Panc1 (cell line): ENCODE measurements at regions not wholly inside any gene's neighbourhood (a gene's known extent, or its start where the extent isn't known, plus 50 kb on each side); places are given as distances from the start of the nearest gene placed in this dataset.

Experiments
- ATAC-seq: fragments of 200-7000 bp; cut with Tn5 transposase; 2 replicates; pipeline ENCODE4 v1.9.1; 2020; ENCODE audit warnings: mild to moderate bottlenecking, moderate library complexity
- BruUV-seq: library from RNA; stranded (reverse); fragments of 400-500 nt; replicated peaks from 2 replicates; lab custom pipeline; 2021; lab: Mats Ljungman, UMichigan
- CTCF ChIA-PET: fragments of 300-600 bp; sonication (Branson Sonifier 250); formaldehyde crosslinking; loops from one replicate; lab custom pipeline; 2022; ENCODE audit warnings: antibody characterized with exemption; lab: Charles Lee
- POLR2A ChIA-PET: fragments of 300-600 bp; sonication (Branson Sonifier 250); formaldehyde crosslinking; loops from one replicate; lab custom pipeline; 2022; ENCODE audit warnings: antibody characterized with exemption; lab: Charles Lee
- DNase-seq: peaks from one replicate; pipeline ENCODE4 v3.0.0-alpha.2; 2010; ENCODE audit warnings: low read depth, low spot score
- H3K27ac ChIP-seq: 2 replicates; pipeline ENCODE4 v1.5.1; 2011; ENCODE audit warnings: mild to moderate bottlenecking, low read length, inconsistent platforms
- H3K27me3 ChIP-seq: fragments of 200-500 bp; sonication (Bioruptor generic); 2 replicates; pipeline ENCODE4 v1.6.0; 2014; ENCODE audit warnings: low read length, inconsistent platforms; ENCODE audit not compliant: control insufficient read depth, insufficient read depth
- H3K36me3 ChIP-seq: fragments of 200-500 bp; sonication (Bioruptor generic); 2 replicates; pipeline ENCODE4 v1.5.1; 2014; ENCODE audit warnings: inconsistent platforms, mild to moderate bottlenecking, low read length, moderate library complexity; ENCODE audit not compliant: control insufficient read depth, insufficient read depth
- H3K4me1 ChIP-seq: 2 replicates; pipeline ENCODE4 v1.5.1; 2011; ENCODE audit warnings: inconsistent platforms, mild to moderate bottlenecking, low read length, moderate library complexity; ENCODE audit not compliant: control insufficient read depth, insufficient read depth
- H3K4me3 ChIP-seq, 2 experiments: 2 replicates each; pipeline ENCODE4 v1.5.1; 2011 to 2012; ENCODE audit warnings: low read depth in 2 of 2, low read length in 2 of 2, mild to moderate bottlenecking in 2 of 2, inconsistent platforms in 1 of 2, moderate library complexity in 1 of 2
- H3K9me3 ChIP-seq: fragments of 200-500 bp; sonication (Bioruptor generic); 2 replicates; pipeline ENCODE4 v1.5.1; 2014; ENCODE audit warnings: low read depth, mild to moderate bottlenecking, inconsistent platforms, low read length, moderate library complexity; ENCODE audit not compliant: control insufficient read depth, insufficient read depth
- POLR2AphosphoS5 ChIP-seq: IDR thresholded peaks from 2 replicates; pipeline ENCODE4 v1.6.1; 2012; ENCODE audit warnings: mild to moderate bottlenecking, low read depth, low read length, moderate library complexity
- SIN3A ChIP-seq: IDR thresholded peaks from 2 replicates; pipeline ENCODE4 v1.6.1; 2012; ENCODE audit warnings: low read depth, mild to moderate bottlenecking, low read length, moderate library complexity, borderline replicate concordance; ENCODE audit not compliant: insufficient read depth
- TCF7L2 ChIP-seq: IDR thresholded peaks from 2 replicates; pipeline ENCODE4 v1.6.1; 2011; ENCODE audit warnings: mild to moderate bottlenecking, low read depth, low read length, inconsistent platforms
- in situ Hi-C: cut with HindIII; loops from 2 replicates; pipeline ENCODE4 v1.10.0; 2016; ENCODE audit warnings: low sequenced_read_pairs, low pct_unique_long_range_greater_than_20kb
- intact Hi-C: fragments of 100-400 bp; cut with micrococcal nuclease; formaldehyde crosslinking; loops from one replicate; pipeline ENCODE4 v1.10.0; 2022; ENCODE audit not compliant: unreplicated experiment
- TF ChIP-seq, protein P1 (sequence below): fragments of 450-650 bp; IDR thresholded peaks from 2 replicates; pipeline ENCODE4 v1.5.1; 2017; ENCODE audit warnings: mild to moderate bottlenecking
- TF ChIP-seq, protein P2 (sequence below), 2 experiments: IDR thresholded peaks; 2 replicates each; pipeline ENCODE4 v1.6.1; 2011 to 2012; ENCODE audit warnings: low read depth in 2 of 2, control low read depth in 1 of 2, low read length in 1 of 2, mild to moderate bottlenecking in 1 of 2, moderate library complexity in 1 of 2; ENCODE audit not compliant: insufficient read depth in 1 of 2

DNA sequence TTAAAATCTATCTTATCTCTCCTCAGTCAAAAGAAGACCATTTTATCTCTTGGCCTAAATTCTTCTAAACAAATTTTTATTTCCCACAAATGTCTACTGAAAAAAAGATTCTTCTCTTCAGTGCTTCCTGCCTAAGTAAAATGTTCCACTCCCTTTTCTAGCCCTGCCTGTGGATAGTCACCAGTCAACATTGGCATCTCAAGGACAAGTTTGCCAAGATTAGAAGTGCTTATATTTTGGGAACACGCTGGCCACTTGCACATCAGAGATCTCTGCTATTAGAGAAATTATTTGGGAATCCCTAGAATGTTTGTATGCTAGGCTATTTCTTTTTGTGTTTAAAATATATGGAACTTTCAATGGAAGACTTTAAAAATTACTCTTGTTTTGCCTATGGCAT, 758.2 kb upstream of the CDH7 start:
- CTCF ChIA-PET, result no interaction called here
- POLR2A ChIA-PET, result no interaction called here

DNA sequence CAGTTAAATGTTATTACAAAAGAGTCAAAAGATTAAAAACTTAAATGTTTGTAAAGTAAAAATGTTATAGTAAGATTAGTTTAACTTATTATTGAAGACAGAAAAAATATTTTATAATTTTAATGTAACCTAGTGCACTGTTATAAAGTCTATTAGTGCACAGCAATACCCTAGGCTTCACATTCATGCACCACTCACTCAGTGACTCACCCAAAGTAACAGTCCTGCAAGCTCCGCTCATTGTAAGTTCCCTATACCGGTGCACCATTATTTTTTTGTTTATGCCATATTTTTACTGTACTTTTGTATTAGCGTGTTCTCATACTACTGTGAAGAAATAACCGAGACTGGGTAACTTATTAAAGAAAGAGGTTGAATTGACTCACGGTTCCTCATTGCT, 759.7 kb upstream of the CDH7 start:
- POLR2A ChIA-PET, result no interaction called here
- Histone ChIP-seq H3K27me3 (no peaks in the 10 kb centered on the region), H3K4me1 (no peaks in the 10 kb centered on the region), H3K36me3 (no peaks in the 10 kb centered on the region), H3K9me3 (no peaks in the 10 kb centered on the region), H3K27ac (no peak overlapping the region), H3K4me3 (no peak overlapping the region)
- intact Hi-C loops, result no loop called here
- in situ Hi-C loops, result no loop called here
- DNase-seq (no peak), ATAC-seq (no peak)
- TF ChIP-seq, protein P1, sequence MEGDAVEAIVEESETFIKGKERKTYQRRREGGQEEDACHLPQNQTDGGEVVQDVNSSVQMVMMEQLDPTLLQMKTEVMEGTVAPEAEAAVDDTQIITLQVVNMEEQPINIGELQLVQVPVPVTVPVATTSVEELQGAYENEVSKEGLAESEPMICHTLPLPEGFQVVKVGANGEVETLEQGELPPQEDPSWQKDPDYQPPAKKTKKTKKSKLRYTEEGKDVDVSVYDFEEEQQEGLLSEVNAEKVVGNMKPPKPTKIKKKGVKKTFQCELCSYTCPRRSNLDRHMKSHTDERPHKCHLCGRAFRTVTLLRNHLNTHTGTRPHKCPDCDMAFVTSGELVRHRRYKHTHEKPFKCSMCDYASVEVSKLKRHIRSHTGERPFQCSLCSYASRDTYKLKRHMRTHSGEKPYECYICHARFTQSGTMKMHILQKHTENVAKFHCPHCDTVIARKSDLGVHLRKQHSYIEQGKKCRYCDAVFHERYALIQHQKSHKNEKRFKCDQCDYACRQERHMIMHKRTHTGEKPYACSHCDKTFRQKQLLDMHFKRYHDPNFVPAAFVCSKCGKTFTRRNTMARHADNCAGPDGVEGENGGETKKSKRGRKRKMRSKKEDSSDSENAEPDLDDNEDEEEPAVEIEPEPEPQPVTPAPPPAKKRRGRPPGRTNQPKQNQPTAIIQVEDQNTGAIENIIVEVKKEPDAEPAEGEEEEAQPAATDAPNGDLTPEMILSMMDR, result no peak
- no peak for TF ChIP-seq TCF7L2
- TF ChIP-seq, protein P2, sequence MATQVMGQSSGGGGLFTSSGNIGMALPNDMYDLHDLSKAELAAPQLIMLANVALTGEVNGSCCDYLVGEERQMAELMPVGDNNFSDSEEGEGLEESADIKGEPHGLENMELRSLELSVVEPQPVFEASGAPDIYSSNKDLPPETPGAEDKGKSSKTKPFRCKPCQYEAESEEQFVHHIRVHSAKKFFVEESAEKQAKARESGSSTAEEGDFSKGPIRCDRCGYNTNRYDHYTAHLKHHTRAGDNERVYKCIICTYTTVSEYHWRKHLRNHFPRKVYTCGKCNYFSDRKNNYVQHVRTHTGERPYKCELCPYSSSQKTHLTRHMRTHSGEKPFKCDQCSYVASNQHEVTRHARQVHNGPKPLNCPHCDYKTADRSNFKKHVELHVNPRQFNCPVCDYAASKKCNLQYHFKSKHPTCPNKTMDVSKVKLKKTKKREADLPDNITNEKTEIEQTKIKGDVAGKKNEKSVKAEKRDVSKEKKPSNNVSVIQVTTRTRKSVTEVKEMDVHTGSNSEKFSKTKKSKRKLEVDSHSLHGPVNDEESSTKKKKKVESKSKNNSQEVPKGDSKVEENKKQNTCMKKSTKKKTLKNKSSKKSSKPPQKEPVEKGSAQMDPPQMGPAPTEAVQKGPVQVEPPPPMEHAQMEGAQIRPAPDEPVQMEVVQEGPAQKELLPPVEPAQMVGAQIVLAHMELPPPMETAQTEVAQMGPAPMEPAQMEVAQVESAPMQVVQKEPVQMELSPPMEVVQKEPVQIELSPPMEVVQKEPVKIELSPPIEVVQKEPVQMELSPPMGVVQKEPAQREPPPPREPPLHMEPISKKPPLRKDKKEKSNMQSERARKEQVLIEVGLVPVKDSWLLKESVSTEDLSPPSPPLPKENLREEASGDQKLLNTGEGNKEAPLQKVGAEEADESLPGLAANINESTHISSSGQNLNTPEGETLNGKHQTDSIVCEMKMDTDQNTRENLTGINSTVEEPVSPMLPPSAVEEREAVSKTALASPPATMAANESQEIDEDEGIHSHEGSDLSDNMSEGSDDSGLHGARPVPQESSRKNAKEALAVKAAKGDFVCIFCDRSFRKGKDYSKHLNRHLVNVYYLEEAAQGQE (IDR thresholded peaks at IDR 0.05; ENCODE audit: insufficient read depth in 1 of 2, low read depth in 2 of 2, low read length in 1 of 2), result no peak
- TF ChIP-seq SIN3A, result no peak
- TF ChIP-seq POLR2AphosphoS5, result no peak
- CTCF ChIA-PET, result no interaction called here
- no TSS peak for BruUV-seq

More for the DNA sequence above, 758.2 kb upstream of the CDH7 start:
- H3K4me3 ChIP-seq, result no peak overlapping the region
- H3K4me1 ChIP-seq, result no peaks in the 10 kb centered on the region
- no peaks in the 10 kb centered on the region for H3K9me3 ChIP-seq
- H3K36me3 ChIP-seq, result no peaks in the 10 kb centered on the region
- TF ChIP-seq POLR2AphosphoS5 (no peak), SIN3A (no peak), TCF7L2 (no peak)
- TF ChIP-seq, protein P2 (IDR thresholded peaks at IDR 0.05; ENCODE audit: insufficient read depth in 1 of 2, low read depth in 2 of 2, low read length in 1 of 2), result no peak
- TF ChIP-seq, protein P1, result no peak
- no TSS peak for BruUV-seq
- ATAC-seq, result no peak
- H3K27ac ChIP-seq, result no peak overlapping the region
- DNase-seq, result no peak
- in situ Hi-C loops (no loop called here), intact Hi-C loops (no loop called here)
- H3K27me3 ChIP-seq, result no peaks in the 10 kb centered on the region
